Skeletal muscle tissue (tissue), 3 donors: ENCODE measurements at regions not wholly inside any gene's neighbourhood (a gene's known extent, or its start where the extent isn't known, plus 50 kb on each side); places are given as distances from the start of the nearest gene placed in this dataset.

Experiments used
- H3K27ac ChIP-seq: one replicate; pipeline ENCODE4 v1.7.0; 2013; ENCODE audit warnings: mild to moderate bottlenecking, low read depth, low read length, inconsistent platforms
- H3K27me3 ChIP-seq, 3 donors: one replicate each; pipeline ENCODE4 v1.7.0; 2013; ENCODE audit warnings: low read length in 3 of 3; ENCODE audit not compliant: control insufficient read depth in 3 of 3, insufficient read depth in 3 of 3
- H3K36me3 ChIP-seq, 3 donors: one replicate each; pipeline ENCODE4 v1.7.0; 2013; ENCODE audit warnings: low read length in 3 of 3; ENCODE audit not compliant: control insufficient read depth in 3 of 3, insufficient read depth in 3 of 3
- H3K4me1 ChIP-seq, 3 donors: one replicate each; pipeline ENCODE4 v1.7.0; 2013; ENCODE audit warnings: low read length in 3 of 3, mild to moderate bottlenecking in 3 of 3; ENCODE audit not compliant: control insufficient read depth in 3 of 3, insufficient read depth in 3 of 3
- H3K4me3 ChIP-seq, 3 donors: one replicate each; pipeline ENCODE4 v1.7.0; 2013; ENCODE audit warnings: low read length in 3 of 3
- H3K9ac ChIP-seq, 3 donors: one replicate each; pipeline ENCODE4 v1.7.0; 2013; ENCODE audit warnings: low read length in 3 of 3, mild to moderate bottlenecking in 3 of 3, moderate library complexity in 2 of 3, low read depth in 1 of 3
- H3K9me3 ChIP-seq, 3 donors: one replicate each; pipeline ENCODE4 v1.7.0; 2013; ENCODE audit warnings: low read length in 3 of 3; ENCODE audit not compliant: control insufficient read depth in 3 of 3
- donor health status: Osteomylitis.

GRCh38 chr9:18075253-18075952, 398.6 kb upstream of the ADAMTSL1 start:
- Histone ChIP-seq H3K4me3 (no peak overlapping the region), H3K4me1 (no peaks in the 10 kb centered on the region), H3K27me3 (no peaks in the 10 kb centered on the region), H3K9me3 (no peaks in the 10 kb centered on the region), H3K36me3 (no peaks in the 10 kb centered on the region), H3K27ac (no peak overlapping the region), H3K9ac (no peak overlapping the region)

- H3K4me1 ChIP-seq: no peaks in the 10 kb centered on the region
- no peaks in the 10 kb centered on the region for H3K27me3 ChIP-seq
- no peaks in the 10 kb centered on the region for H3K9me3 ChIP-seq
- no peaks in the 10 kb centered on the region for H3K36me3 ChIP-seq
- H3K27ac ChIP-seq: no peak overlapping the region
- no peak overlapping the region for H3K9ac ChIP-seq
- H3K4me3 ChIP-seq: no peak overlapping the region
Observed at GRCh38 chr9:18077941-18078678, 395.8 kb upstream of the ADAMTSL1 start.

GRCh38 chr9:18092138-18092537, 381.8 kb upstream of the ADAMTSL1 start:
- no peaks in the 10 kb centered on the region for H3K9me3 ChIP-seq
- no peak overlapping the region for H3K4me3 ChIP-seq
- H3K36me3 ChIP-seq: no peaks in the 10 kb centered on the region
- H3K4me1 ChIP-seq: no peaks in the 10 kb centered on the region
- H3K27ac ChIP-seq: no peak overlapping the region
- H3K27me3 ChIP-seq: no peaks in the 10 kb centered on the region
- H3K9ac ChIP-seq: no peak overlapping the region

- peaks cover 0 to 2% (median 0%) of the 10 kb centered on the region in 3 donors for H3K27me3 ChIP-seq
- H3K4me3 ChIP-seq: no peak overlapping the region
- H3K9me3 ChIP-seq: no peaks in the 10 kb centered on the region
- no peak overlapping the region for H3K27ac ChIP-seq
- no peak overlapping the region for H3K9ac ChIP-seq
- H3K4me1 ChIP-seq: no peaks in the 10 kb centered on the region
- no peaks in the 10 kb centered on the region for H3K36me3 ChIP-seq
Observed at GRCh38 chr9:18106006-18106560, 367.9 kb upstream of the ADAMTSL1 start.

- Histone ChIP-seq H3K9ac (no peak overlapping the region), H3K4me1 (no peaks in the 10 kb centered on the region), H3K4me3 (no peak overlapping the region), H3K27me3 (peaks cover 0 to 2% (median 0%) of the 10 kb centered on the region in 3 donors), H3K36me3 (no peaks in the 10 kb centered on the region), H3K9me3 (no peaks in the 10 kb centered on the region), H3K27ac (no peak overlapping the region)
Observed at GRCh38 chr9:18109675-18110074, 364.3 kb upstream of the ADAMTSL1 start.

GRCh38 chr9:18111146-18111545, 362.8 kb upstream of the ADAMTSL1 start:
- Histone ChIP-seq H3K9me3 (no peaks in the 10 kb centered on the region), H3K4me1 (no peaks in the 10 kb centered on the region), H3K36me3 (no peaks in the 10 kb centered on the region), H3K4me3 (no peak overlapping the region), H3K9ac (no peak overlapping the region), H3K27ac (no peak overlapping the region), H3K27me3 (peaks cover 0 to 2% (median 0%) of the 10 kb centered on the region in 3 donors)

- Histone ChIP-seq H3K4me3 (no peak overlapping the region), H3K9me3 (no peaks in the 10 kb centered on the region), H3K27me3 (no peaks in the 10 kb centered on the region), H3K27ac (no peak overlapping the region), H3K36me3 (no peaks in the 10 kb centered on the region), H3K4me1 (no peaks in the 10 kb centered on the region), H3K9ac (no peak overlapping the region)
Observed at GRCh38 chr9:18114559-18115475, 359.1 kb upstream of the ADAMTSL1 start.

GRCh38 chr9:18118268-18118667, 355.7 kb upstream of the ADAMTSL1 start:
- no peak overlapping the region for H3K9ac ChIP-seq
- H3K4me1 ChIP-seq: no peaks in the 10 kb centered on the region
- H3K27ac ChIP-seq: no peak overlapping the region
- no peak overlapping the region for H3K4me3 ChIP-seq
- H3K27me3 ChIP-seq: no peaks in the 10 kb centered on the region
- no peaks in the 10 kb centered on the region for H3K36me3 ChIP-seq
- H3K9me3 ChIP-seq: no peaks in the 10 kb centered on the region

- no peak overlapping the region for H3K4me3 ChIP-seq
Observed at GRCh38 chr9:18122171-18122570, 351.8 kb upstream of the ADAMTSL1 start.

More at GRCh38 chr9:18122171-18122570, 351.8 kb upstream of the ADAMTSL1 start:
- H3K27me3 ChIP-seq: no peaks in the 10 kb centered on the region
- H3K36me3 ChIP-seq: no peaks in the 10 kb centered on the region
- no peaks in the 10 kb centered on the region for H3K9me3 ChIP-seq
- no peak overlapping the region for H3K9ac ChIP-seq
- H3K27ac ChIP-seq: no peak overlapping the region
- no peaks in the 10 kb centered on the region for H3K4me1 ChIP-seq
